Inflammatory macrophage treated with lipopolysaccharide for 1 hour (primary cell): ENCODE measurements at regions not wholly inside any gene's neighbourhood (a gene's known extent, or its start where the extent isn't known, plus 50 kb on each side); places are given as distances from the start of the nearest gene placed in this dataset.
A peak's percentile ranks its signal among the peaks of the same experiment; 100 is the strongest.

ENCODE experiments used
- DNase-seq, 2 donors: peaks; one replicate each; pipeline ENCODE4 v3.0.0-alpha.2; 2020 to 2022

DNA sequence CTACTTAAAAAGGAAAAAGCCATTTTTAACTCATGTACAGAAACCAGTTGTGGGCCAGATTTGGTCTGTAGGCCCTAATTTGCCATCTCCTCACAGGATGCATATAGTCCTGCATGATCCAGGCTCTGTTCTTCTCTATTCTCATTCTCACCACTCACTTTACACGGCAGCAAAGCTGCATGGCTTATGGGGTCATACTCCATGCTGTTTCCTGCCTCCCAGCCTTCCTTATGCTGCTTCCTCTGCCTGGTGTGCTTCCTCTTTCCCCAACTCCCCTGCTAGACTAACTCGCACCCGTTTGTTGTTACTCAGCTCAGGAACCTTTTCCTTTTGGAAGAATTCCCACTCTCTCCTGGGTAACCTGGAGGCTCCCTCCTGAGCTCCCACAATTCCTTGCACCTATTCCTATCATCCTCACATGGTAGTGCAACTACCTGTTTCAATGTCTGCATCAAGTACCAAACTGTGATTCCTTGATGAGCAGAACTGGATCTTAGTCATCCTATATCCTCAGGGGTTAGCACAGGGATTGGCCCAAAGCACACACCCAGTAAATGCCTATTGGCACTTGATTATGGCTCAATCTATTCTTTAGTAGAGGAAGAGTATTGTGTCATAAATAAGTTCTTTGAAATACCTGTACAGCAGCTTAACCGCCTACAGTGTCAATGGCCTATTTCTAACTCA is 172.1 kb upstream of the MITF start:
- DNase-seq, result no peak

DNA sequence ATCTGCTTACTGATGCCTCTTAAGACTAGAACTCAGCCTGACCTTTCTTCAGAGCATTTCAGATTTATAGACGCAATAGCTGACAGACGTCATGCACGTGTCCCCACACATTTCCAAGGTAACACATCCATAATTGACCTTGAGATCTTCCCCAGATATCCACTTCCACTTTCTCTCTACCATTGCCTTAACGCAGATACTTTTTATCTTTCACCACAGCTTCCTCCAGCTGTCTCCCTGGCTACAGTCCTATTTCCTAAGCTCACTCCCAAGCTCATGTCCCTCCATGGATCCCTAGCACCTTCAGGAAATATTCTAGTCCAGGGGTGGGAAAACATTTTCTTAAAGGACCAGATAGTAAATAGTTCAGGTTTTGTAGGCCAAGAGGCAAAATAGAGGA is 173.0 kb upstream of the MITF start:
- DNase-seq, result peak in 1 of 2 donors; percentile 49

DNA sequence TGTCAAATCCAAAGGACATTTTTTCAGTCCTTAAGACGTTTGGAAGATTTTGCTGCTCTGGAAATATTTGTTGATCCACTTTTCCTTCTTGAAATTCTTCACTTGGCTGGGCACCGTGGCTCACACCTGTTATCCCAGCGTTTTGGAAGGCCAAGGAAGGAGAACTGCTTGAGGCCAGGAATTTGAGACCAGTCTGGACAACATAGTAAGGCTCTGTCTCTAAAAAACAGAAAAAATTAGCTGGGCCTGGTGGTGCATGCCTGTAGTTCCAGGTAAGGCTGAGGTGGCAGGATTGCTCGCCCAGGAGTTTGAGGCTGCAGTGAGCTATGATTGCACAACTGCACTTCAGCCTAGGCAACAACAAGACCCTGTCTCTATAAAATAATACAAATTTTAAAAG is 173.9 kb upstream of the MITF start:
- no peak for DNase-seq

GRCh38 chr3:69563981-69564380 is 175.3 kb upstream of the MITF start:
- DNase-seq, result peak; percentile 81 to 83

- DNase-seq, result peak; percentile 89 to 95
Measured at GRCh38 chr3:69563151-69563550, 176.1 kb upstream of the MITF start.

DNA sequence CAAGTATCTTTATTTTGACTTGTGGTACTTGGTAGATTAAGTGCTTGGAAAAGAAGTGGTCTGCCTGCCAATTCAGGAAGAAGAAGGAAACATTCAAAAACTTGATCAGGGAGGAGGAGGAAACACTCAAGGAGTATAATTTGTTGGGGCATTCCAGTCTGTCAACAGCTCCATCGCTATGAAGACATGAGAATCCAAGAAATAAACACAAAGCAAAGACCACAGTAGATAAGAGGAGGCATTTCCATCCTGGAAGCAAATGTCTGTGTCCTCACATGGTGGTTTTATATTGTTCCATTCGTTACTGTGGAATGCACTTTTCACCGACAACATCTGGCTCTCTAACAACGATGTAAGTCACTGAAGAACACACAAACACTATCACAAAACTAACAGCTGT is 176.1 kb upstream of the FRMD4B start:
- DNase-seq, result peak; percentile 67 to 77

GRCh38 chr3:69560818-69561217 is 174.9 kb upstream of the FRMD4B start:
- DNase-seq, result peak; percentile 74 to 89

DNA sequence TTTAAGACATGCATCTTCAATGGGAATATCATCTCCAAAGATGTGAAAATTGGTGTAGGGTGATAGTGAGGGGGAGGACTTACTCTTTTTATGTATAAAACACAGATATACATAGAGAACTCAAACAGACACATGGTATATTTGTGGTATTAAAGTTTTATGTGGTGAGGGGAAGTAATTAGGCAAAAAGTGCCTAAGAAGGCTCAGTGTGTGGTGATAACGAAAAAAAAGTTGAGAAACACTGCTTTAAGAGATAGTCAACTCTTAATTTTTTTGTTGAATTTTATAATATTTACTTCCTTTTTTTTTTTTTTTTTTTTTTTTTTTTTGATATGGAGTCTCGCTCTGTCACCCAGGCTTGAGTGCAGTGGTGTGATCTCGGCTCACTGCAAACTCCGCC is 174.2 kb upstream of the FRMD4B start:
- no peak for DNase-seq

DNA sequence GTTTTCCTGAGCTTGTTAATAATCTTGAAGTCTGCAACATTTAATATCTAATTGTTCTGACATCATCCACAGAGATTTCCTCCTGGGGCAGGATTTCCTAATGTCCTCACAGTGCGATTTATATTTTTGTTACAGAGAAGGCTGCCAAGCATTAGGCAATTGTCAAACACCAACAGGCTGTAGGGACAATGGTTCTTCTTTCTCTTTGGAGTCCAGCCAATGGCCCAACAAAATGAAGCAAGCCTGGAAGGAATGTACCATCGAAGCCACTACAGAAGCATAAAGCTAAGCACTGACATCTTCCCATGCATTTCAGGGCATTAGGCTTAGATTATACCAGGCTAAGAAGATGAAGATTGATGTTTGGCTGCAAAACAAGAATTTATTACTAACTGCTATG is 173.0 kb upstream of the FRMD4B start:
- peak; percentile 92 to 96 for DNase-seq

- DNase-seq, result peak in 1 of 2 donors; percentile 86
Measured at GRCh38 chr3:69554576-69554975, 168.7 kb upstream of the FRMD4B start.

DNA sequence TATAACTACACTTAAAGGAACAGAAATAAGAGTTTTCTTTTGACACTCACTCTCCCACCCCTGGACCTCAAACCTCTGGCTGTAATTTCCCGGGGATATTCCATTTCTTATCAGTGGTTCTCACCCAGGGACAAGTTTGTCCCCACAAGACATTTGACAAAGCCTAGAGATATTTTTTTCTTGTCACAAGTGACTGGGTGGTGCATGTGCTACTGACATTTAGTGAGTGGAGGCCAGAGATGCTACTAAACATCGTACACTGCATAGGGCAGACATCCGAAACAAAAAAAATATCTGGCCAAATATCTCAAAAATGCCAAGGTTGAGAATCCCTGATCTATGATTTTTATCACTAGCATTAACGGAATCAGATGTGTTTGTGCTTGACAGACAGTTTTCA is 168.0 kb upstream of the FRMD4B start:
- peak in 1 of 2 donors; percentile 73 for DNase-seq

DNA sequence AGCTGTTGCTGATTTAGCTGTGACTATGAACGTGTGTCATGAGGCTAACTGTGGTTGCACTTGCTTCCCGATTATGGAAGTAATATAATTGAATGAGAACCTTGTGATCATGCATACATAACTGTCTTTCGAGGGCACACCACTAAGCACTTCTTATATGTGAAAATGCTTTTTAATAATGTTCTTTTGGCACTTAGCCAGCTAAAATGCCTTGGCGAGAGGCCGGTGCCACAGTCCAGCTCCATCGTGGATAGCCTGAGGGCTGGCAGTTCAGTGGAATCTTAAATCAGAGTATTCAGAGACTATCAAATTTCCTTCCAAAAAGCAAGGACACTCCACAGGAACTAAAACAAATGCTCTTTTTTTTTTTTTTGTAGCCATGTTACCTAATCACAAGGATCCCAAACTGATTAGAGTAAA is 161.6 kb upstream of the FRMD4B start:
- peak in 1 of 2 donors; percentile 84 for DNase-seq

DNA sequence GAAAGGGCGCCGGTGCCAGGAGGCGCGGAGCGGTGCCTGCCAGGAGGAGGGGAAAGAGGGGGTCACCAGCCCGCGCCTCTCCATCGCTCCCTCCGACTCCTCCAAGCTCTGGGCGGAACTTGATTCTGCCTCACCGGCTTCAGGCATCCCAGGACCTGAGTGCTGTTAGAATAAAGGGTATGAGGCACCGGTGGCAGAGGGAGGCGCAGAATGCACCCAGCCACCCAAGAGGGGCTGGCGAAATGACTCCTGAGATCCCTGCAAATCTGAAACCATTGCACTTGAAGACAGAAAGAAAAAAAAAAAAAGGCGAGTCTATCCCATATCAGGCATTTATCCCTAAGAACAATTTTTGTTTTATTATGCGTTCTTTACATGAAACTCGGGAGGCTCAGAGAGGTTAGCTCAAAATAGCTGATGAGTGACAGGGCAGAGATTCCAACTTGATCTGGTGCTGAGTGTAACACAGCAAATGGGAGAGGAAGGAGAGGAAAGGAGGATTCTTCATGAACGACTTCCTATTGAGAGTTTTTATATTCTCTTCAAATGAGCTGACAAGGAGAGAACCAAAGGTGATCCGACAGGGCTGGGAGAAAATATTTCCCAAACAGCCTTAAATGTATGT is 157.0 kb upstream of the FRMD4B start:
- no peak for DNase-seq

DNA sequence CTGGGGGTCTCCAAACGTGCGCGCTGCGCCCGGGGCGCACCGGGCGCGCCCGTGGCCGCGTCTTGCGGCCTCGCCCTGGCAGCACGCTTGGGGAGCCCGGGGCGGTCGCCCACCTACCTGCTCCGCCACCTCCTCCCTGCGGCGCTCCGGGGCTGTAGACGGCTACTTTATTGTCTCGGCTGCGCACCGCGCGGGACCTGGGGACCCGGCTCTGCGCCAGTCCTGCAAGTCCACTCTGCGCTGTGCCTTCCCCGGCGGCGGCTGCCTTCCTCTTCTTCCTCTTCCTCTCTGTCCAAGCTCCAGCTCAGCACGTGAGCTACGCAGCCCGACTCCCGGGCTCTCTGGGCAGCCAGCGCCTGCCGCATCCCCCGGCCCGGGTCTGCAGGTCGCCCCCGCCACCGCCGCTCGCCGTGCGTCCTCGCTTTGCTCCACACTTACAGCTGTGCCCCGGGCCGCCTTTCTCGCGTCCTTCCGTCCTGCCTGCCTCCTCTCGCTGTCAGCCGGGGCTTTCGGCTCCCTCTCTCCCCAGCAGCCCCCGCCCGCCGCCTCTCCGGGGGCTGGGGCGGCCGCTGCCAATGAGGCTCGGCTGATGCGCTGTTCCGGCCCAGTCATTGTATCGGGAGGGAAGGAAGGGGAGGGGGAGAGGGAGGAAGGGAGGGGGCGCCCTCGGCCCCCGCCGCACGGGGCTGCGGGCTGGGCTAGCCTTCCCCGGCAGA is 156.4 kb upstream of the FRMD4B start:
- peak; percentile 62 to 65 for DNase-seq

GRCh38 chr3:69541711-69542088 is 155.8 kb upstream of the FRMD4B start:
- DNase-seq, result peak; percentile 84 to 93

- DNase-seq, result peak; percentile 61 to 66
Measured at GRCh38 chr3:69540706-69541581, 155.1 kb upstream of the FRMD4B start.

- peak in 1 of 2 donors; percentile 40 for DNase-seq
Measured at GRCh38 chr3:69539134-69539533, 153.2 kb upstream of the FRMD4B start.

DNA sequence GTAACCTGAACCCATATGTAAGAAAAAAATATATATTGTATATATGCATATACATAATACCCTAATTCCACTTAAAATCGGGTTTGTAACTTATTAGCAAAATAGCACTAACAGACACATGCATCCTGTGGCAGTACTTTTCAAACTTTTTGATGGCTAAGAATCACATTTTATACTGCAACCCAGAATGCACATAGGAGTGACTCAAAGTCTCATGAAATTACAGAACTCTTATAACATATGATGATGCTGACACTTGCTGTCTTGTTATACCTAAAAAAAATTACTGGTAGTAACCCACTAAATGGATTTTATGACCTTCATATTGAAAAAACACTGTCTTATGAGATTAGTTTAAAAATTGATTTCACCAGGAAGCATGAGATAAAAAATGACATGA is 152.4 kb upstream of the FRMD4B start:
- DNase-seq, result peak in 1 of 2 donors; percentile 87

DNA sequence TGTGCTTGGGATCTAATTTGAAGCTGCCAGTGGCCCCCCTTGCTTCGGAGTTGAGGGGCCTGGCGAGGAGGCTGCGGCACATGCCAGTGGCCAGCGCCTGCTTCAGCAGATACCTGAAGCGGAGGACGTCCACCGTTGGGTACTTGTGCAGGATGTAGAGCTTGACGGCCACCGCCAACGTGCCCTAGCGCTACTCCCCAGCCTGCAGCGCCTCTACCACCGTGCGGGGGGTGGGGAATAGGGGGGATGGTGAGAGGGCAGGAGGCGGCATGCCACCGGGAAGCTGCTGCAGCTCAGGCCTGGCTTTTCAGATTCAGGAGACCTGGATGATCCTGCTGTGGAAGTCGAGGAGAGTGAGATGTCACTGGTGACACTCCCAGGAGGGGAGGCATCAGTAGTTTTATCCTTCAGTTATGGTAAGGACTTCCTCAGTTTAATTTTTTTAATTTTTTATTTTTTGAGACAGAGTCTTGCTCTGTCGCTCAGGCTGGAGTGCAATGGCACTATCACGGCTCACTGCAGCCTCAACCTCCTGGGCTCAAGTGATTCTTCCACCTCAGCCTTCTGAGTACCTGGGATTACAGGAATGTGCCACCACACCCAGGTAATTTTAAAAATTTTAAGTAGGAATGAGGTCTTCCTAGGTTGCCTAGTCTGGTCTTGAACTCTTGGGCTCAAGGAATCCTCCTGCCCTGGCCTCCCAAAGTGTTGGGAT is 150.6 kb upstream of the FRMD4B start:
- no peak for DNase-seq

- DNase-seq, result no peak
Measured at GRCh38 chr3:69535613-69536012, 149.7 kb upstream of the FRMD4B start.

DNA sequence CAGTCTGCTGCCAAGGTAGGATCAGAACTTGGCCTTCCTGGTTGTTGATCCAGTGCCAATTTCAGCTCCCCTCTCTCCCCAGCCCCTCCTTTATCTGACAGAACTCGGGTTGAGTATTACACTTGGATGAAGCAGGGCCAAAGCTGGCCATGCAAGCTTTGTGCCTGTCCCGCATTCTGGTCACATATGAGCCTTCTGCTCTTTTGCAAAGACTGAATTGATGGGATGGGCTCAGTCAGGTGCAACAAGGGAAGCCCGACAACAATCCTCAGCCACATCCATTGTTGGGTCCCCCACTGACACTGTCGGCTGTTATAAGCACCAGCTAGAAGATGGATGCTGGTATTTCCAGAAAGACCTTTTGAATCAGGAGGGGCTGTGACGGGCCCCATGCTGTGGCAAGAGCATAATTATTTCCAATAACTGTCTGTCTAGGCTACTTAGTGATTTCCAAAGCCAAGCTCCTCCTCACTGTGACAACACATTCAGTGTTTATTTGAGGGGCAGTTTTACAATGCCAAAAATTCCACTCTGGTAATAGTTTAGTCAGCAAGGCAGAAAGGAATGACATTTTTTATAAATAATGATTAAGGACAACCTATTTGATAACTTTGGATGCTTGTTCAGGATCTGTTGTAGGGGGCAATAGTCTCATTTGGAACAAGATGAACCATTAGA is 146.8 kb upstream of the FRMD4B start:
- DNase-seq, result no peak
